IPS DF 19.7 (cell line): ENCODE measurements at regions not wholly inside any gene's neighbourhood (a gene's known extent, or its start where the extent isn't known, plus 50 kb on each side); places are given as distances from the start of the nearest gene placed in this dataset.

Experiments used
- DNase-seq: peaks from one replicate; pipeline ENCODE4 v3.0.0-alpha.2; 2013; ENCODE audit warnings: low read depth, low spot score

GRCh38 chr4:178387756-178388155 lies 945.5 kb upstream of the AGA start:
- no peak for DNase-seq

DNA sequence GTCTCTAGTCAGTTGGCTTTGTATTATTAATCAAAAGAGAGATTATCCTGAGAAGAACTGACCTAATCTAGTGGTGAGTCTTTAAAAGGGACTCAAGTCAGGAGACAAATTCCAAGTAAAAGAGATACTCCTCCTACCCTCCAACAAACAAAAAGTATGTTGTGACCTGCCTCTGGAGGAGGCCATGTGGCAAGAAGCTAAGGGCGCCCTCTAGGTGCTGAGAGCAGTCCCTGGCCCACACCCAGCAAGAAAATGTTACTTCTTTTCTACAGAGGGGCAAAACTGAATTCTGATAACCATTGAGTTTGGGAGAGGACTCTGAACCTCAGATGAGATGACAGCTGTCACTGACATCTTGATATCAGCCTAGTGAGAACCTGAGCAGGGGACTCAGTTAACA lies 953.6 kb upstream of the AGA start:
- DNase-seq, result no peak

- no peak for DNase-seq
These were observed 970.2 kb upstream of the AGA start for GRCh38 chr4:178412455-178412854.

GRCh38 chr4:178414042-178414441 lies 971.8 kb upstream of the AGA start:
- DNase-seq, result no peak

DNA sequence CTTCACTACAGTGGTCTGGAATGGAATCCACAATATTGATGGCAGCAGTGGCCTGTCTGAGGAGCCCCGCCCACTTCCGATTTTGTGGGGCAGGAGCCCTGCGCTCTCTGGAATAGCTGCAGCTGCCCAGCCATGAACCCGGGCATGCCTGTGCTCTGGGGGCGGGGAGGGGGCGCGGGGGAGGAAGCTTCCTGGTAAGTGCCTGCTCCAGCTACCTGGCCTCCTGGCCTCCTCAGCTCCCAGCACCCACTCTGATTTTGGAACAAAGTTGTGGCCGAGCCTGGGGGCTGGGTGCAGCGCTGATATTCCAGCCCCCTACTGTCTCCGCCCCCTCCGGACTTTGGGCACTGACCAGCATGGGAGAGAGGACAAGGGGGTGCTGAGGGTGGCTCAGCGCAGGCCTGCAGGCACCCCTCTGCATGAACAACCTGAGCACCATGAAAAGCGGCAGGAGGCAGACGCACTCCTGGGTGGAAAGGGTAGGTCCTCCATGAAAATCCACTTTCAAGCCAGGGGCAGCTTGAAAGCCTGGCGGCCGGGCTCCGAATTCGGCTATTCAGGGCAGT lies 972.7 kb upstream of the AGA start:
- no peak for DNase-seq

DNA sequence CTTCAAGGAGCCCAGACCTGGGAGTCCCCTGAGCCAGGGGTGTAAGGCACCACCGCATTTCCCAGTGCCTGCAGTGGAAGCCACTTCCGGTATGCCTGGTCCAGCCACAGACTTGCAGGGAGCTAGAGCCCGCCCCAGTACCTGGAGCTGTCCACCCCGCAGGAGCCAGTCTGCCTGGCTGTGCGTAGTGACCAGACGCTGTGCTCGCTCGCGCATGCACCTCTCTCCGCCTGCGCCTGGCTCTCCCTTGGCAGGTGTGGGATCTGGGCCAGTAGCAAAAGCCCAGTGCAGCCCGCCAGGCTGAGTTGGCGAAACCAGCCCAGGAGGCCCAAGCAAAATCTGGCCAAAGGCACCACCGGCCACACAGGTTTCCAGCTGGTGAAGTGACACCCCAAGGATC lies 973.7 kb upstream of the AGA start:
- DNase-seq, result no peak

- DNase-seq, result no peak
These were observed 981.1 kb upstream of the AGA start for GRCh38 chr4:178423366-178423765.

DNA sequence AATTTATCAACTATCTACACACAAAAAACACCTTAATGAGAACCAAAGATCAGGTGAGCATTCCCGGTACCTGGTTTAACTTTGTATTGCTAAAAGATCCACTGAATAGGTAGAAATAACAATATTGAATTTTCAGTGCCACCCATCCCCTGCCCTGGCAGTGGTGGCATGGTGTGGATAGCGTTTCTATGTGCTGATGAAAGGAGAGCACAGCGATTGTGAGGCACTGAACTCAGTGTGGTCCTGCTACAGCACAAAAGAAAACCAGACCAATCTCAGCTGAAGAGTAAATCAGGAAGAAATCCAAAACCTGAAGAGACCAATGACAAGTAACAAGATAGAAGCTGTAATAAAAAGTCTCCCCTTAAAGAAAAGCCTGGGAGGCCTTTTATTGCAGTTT lies 984.6 kb upstream of the AGA start:
- DNase-seq, result no peak

GRCh38 chr4:178427663-178428062 lies 985.4 kb upstream of the AGA start:
- DNase-seq, result no peak

- DNase-seq, result no peak
These were observed 1006.3 kb upstream of the AGA start for GRCh38 chr4:178448372-178449035.

- no peak for DNase-seq
These were observed 1008.4 kb upstream of the AGA start for GRCh38 chr4:178450614-178451013.

DNA sequence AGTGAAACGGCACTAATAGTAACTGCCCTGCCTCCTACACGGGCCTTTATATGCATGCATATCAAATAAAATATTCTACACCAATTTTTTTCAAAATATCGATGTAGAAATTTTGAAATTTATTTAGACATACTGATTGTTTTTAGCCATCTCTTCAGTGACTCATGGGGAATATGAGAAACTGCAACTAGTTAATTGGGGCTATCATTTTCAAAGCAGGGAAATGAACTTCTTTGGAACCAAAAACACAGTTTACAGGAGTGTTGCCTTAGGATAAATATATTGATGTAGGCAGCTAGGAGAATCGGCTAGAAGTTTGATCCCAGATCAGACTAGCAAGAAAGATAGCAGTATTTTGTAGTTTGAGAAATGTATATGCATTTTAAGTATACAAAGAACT lies 1010.8 kb upstream of the AGA start:
- DNase-seq, result no peak

DNA sequence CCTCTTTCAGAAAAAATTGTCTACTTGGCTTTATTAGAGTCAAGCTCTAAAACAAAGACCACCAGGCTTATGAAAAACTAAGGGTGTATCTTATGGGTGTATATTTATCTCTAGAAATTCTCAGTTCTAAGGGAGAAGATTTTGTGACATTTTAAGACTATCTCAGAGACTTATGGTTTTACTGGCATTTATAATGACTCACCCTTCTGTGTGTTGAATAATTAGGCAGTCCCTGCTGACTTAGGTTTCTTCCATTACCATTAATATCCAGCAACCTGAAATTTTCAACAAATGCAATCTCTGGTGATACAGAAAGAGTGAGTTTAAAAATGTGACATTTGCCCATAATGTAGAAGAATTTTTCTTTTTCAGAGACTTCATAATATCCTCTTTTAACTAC lies 1015.0 kb upstream of the AGA start:
- DNase-seq, result no peak

GRCh38 chr4:178462710-178463109 lies 1020.5 kb upstream of the AGA start:
- no peak for DNase-seq

- DNase-seq, result no peak
These were observed 1021.5 kb upstream of the AGA start for GRCh38 chr4:178463747-178464146.

GRCh38 chr4:178470996-178471784 lies 1029.0 kb upstream of the AGA start:
- DNase-seq, result no peak

DNA sequence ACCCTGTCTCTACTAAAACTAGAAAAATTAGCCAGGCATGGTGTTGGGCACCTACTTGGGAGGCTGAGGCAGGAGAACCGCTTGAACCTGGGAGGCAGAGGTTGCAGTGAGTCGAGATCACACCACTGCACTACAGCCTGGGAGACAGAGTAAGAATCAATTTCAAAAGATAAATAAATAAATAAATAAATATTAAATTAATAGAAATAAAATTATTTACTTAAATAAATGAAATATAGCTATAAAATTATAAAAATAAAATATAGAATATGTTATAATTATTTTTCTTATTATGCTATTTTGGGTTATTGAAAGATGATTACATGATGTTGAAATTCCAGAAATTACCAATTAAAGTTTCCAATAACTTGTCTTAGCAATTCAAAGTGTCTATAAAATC lies 1029.8 kb upstream of the AGA start:
- DNase-seq, result no peak

GRCh38 chr4:178480105-178480504 lies 1037.9 kb upstream of the AGA start:
- no peak for DNase-seq

DNA sequence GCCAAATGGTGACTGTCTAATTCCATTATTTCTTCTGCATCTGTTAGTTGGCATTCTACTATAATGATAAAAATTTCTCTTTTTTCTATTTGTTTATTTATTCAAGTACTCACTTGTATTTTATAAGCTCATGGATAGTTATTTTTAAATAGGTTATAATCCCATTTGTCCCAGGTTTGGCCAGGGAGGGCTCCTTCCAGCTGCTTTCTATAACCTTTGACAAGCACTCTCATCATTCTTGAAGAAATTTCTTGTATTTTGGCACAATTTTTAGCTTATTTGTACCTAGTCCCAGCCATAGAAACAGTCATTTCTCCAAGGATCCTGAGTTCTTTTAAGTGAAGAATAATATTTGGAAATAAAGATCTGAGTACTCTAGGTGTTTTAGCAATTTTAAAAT lies 1038.6 kb upstream of the AGA start:
- DNase-seq, result no peak

DNA sequence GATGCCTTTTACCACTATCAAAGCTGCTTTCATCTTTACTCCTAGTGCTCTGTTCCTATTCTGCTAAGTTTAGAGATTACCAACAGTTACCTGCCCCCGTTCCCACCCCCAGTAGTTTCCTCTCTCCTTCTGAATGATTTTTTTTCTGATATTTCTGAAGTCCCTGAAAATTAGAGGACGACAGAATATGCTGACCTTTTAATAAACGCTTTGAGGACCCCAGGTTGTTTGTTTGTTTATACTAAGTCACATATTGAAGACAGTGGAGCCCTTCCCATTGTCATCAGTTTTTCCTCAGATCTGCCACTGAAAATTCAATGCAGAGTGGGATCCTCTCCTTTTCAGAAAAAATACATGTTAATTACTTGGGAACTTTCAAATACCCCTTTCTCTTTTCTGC lies 1039.3 kb upstream of the AGA start:
- no peak for DNase-seq

GRCh38 chr4:178523038-178523437 lies 1080.8 kb upstream of the AGA start:
- no peak for DNase-seq

GRCh38 chr4:178535939-178536579 lies 1093.8 kb upstream of the AGA start:
- no peak for DNase-seq

- no peak for DNase-seq
These were observed 1111.0 kb upstream of the AGA start for GRCh38 chr4:178553201-178553600.
